K562 (cell line): ENCODE measurements at regions not wholly inside any gene's neighbourhood (a gene's known extent, or its start where the extent isn't known, plus 50 kb on each side); places are given as distances from the start of the nearest gene placed in this dataset.

Experiments
- MAFG ChIP-seq: fragments of 450-650 bp; conservative IDR thresholded peaks from 2 replicates; pipeline ENCODE4 v1.6.1; 2016; ENCODE audit warnings: missing genetic modification characterization, missing compliant biosample characterization
- ZNF140 ChIP-seq: fragments of 250-450 bp; sonication (Bioruptor Pico); IDR thresholded peaks from 2 replicates; pipeline ENCODE4 v1.8.0; 2021; ENCODE audit warnings: moderate library complexity, mild to moderate bottlenecking, inconsistent platforms

- no peak for TF ChIP-seq ZNF140
- TF ChIP-seq MAFG: no peak
Measured at GRCh38 chr20:53800883-53801604, 207.4 kb upstream of the ZNF217 start.
